GM12865 (cell line): ENCODE measurements at regions not wholly inside any gene's neighbourhood (a gene's known extent, or its start where the extent isn't known, plus 50 kb on each side); places are given as distances from the start of the nearest gene placed in this dataset.

ENCODE experiments used
- DNase-seq: peaks from one replicate; pipeline ENCODE4 v3.0.0; 2010; ENCODE audit warnings: low read depth
- H3K4me3 ChIP-seq: 2 replicates; pipeline ENCODE4 v1.5.1; 2011; ENCODE audit warnings: mild to moderate bottlenecking, low read depth, low read length, control low read depth
- CTCF ChIP-seq: IDR thresholded peaks from 2 replicates; pipeline ENCODE4 v1.5.1; 2011; ENCODE audit warnings: low read length, control low read depth, low read depth, inconsistent platforms; ENCODE audit not compliant: insufficient read depth; ENCODE audit errors: missing control alignments

- no peak for TF ChIP-seq CTCF
- DNase-seq = no peak
- H3K4me3 ChIP-seq = no peak overlapping the region
Measured at GRCh38 chr11:109236188-109236587, 185.8 kb upstream of the C11orf87 start.

GRCh38 chr11:109236696-109237095 lies 185.3 kb upstream of the C11orf87 start:
- no peak for TF ChIP-seq CTCF
- no peak for DNase-seq
- H3K4me3 ChIP-seq = no peak overlapping the region

GRCh38 chr11:109237636-109238035 lies 184.4 kb upstream of the C11orf87 start:
- DNase-seq = no peak
- no peak overlapping the region for H3K4me3 ChIP-seq
- TF ChIP-seq CTCF = no peak

- no peak overlapping the region for H3K4me3 ChIP-seq
- TF ChIP-seq CTCF = no peak
- no peak for DNase-seq
Measured at GRCh38 chr11:109241988-109242536, 179.9 kb upstream of the C11orf87 start.

GRCh38 chr11:109247071-109247470 lies 174.9 kb upstream of the C11orf87 start:
- no peak for TF ChIP-seq CTCF
- H3K4me3 ChIP-seq = no peak overlapping the region
- no peak for DNase-seq

- H3K4me3 ChIP-seq = no peak overlapping the region
- TF ChIP-seq CTCF = no peak
- DNase-seq = no peak
Measured at GRCh38 chr11:109249597-109249996, 172.4 kb upstream of the C11orf87 start.

- TF ChIP-seq CTCF = no peak
- no peak for DNase-seq
- no peak overlapping the region for H3K4me3 ChIP-seq
Measured at GRCh38 chr11:109251230-109251629, 170.8 kb upstream of the C11orf87 start.
